Activated T-helper 1 cell treated with anti-CD3 and anti-CD28 coated beads, Interleukin-12 subunit alpha, Interleukin-12 subunit beta, Interleukin-2, Interleukin-4 antibody, amounts not matched to agents 30 ng/mL and 10 ng/mL and 1 ng/mL, durations not matched to agents 14 hours and 24 hours and 36 hours (primary cell): ENCODE measurements at regions not wholly inside any gene's neighbourhood (a gene's known extent, or its start where the extent isn't known, plus 50 kb on each side); places are given as distances from the start of the nearest gene placed in this dataset.

ENCODE experiments used
- DNase-seq: peaks from one replicate; pipeline ENCODE4 v3.0.0; 2021; ENCODE audit warnings: low spot score
- H3K27ac Mint-ChIP-seq: one replicate; pipeline ENCODE4 v1.8.0; 2021; ENCODE audit warnings: mild to moderate bottlenecking, mixed read lengths
- H3K27me3 Mint-ChIP-seq: one replicate; pipeline ENCODE4 v1.8.0; 2022; ENCODE audit warnings: mild to moderate bottlenecking, moderate library complexity, mixed read lengths; ENCODE audit not compliant: insufficient read depth
- H3K36me3 Mint-ChIP-seq: one replicate; pipeline ENCODE4 v1.8.0; 2021; ENCODE audit warnings: low read depth, mixed read lengths
- H3K4me1 Mint-ChIP-seq: one replicate; pipeline ENCODE4 v1.8.0; 2021; ENCODE audit warnings: low read depth, mixed read lengths
- H3K4me3 Mint-ChIP-seq: one replicate; pipeline ENCODE4 v1.8.0; 2021; ENCODE audit warnings: mild to moderate bottlenecking, moderate library complexity, mixed read lengths
- H3K9me3 Mint-ChIP-seq: one replicate; pipeline ENCODE4 v1.8.0; 2021; ENCODE audit warnings: mixed read lengths
- intact Hi-C: fragments of 100-400 bp; cut with micrococcal nuclease; formaldehyde crosslinking; loops from one replicate; pipeline ENCODE4 v1.15.1; 2024

DNA sequence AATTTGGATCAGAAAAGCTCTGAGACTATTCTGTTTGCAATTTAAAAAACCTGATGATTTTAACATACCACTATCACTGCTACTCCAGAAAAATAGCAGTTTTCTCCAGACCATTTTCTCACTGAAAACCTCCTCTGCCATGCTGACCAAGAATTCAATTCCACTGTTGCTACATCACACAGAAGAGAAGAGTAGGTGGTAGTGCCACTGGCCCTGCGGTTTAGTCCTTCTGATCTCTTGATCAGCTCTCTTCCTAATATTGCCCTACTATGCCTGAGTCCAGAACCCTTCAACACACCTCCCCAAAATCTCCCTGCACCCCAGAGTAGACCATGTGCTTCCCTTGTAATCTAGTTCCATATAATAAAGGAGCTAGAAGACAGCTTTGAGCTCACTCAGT, 55.8 kb upstream of the HS3ST1 start:
- DNase-seq: no peak
- Mint-ChIP-seq H3K9me3 (no peaks in the 10 kb centered on the region), H3K27ac (no peak overlapping the region), H3K4me3 (no peak overlapping the region), H3K4me1 (peaks cover 10% of the 10 kb centered on the region), H3K27me3 (no peaks in the 10 kb centered on the region), H3K36me3 (peaks cover 2% of the 10 kb centered on the region)
- intact Hi-C loops: no loop called here

DNA sequence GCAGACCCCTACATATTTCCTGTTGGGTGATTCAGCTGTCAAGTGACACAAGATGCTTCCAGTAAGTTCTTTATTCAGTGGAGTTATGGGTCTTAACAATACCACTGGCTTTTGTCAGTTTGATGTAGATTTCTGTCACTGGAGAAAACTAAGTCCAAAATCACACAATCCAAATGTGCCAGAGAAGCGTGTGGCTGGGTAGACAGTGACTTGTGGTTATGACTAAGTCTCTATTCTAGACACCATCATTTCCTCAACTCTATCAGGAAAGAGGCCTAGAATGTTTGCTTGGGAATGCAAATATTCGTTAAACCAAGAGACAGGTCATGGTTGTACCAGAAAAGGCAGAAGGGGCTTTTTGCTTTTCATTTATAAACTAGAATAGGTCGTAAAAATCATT, 54.4 kb upstream of the HS3ST1 start:
- Mint-ChIP-seq H3K27ac (no peak overlapping the region), H3K27me3 (no peaks in the 10 kb centered on the region), H3K9me3 (peaks cover 4% of the 10 kb centered on the region), H3K4me1 (no peaks in the 10 kb centered on the region), H3K4me3 (no peak overlapping the region), H3K36me3 (no peaks in the 10 kb centered on the region)
- DNase-seq: no peak
- intact Hi-C loops: no loop called here

DNA sequence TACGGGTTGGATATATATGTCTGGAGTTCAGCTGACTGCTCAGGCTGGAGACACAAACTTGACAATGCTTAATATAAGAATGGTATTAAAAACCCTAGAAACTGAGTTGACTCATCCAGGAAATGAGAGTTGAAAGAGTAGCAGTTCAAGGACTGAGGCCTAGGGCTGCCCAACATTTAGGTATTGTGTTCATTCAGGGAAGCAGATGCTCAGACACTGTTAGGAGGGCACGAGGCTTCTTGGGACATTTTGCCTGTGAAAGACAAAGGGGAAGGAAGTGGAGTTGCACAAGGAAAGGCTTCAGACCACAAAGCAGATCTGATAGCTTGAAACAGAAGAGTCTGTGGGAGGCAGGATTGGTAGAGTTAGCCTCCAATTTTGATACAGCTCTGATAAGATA, 52.0 kb upstream of the HS3ST1 start:
- Mint-ChIP-seq H3K4me3 (no peak overlapping the region), H3K27me3 (peaks cover 4% of the 10 kb centered on the region), H3K36me3 (no peaks in the 10 kb centered on the region), H3K27ac (no peak overlapping the region), H3K4me1 (no peaks in the 10 kb centered on the region), H3K9me3 (peaks cover 15% of the 10 kb centered on the region)
- intact Hi-C loops: no loop called here
- no peak for DNase-seq
